CD4-positive, alpha-beta T cell (primary cell): ENCODE measurements at regions not wholly inside any gene's neighbourhood (a gene's known extent, or its start where the extent isn't known, plus 50 kb on each side); places are given as distances from the start of the nearest gene placed in this dataset.

Experiments used
- ATAC-seq: fragments of 200-7000 bp; cut with Tn5 transposase; one replicate; pipeline ENCODE4 v1.10.0; 2022; ENCODE audit warnings: mild to moderate bottlenecking; ENCODE audit not compliant: poor library complexity
- CTCF ChIA-PET: fragments of 350-600 bp; sonication (Branson Sonifier 250); formaldehyde crosslinking; loops from one replicate; lab custom pipeline; 2021; ENCODE audit warnings: antibody characterized with exemption, inconsistent platforms; lab: Charles Lee
- POLR2A ChIA-PET: fragments of 350-600 bp; sonication (Branson Sonifier 250); formaldehyde crosslinking; loops from one replicate; lab custom pipeline; 2021; ENCODE audit warnings: antibody characterized with exemption, inconsistent platforms; lab: Charles Lee
- DNase-seq, 14 experiments: peaks; one replicate each; pipeline ENCODE4 v3.0.0-alpha.2; 2013 to 2020; ENCODE audit warnings: mixed read lengths in 2 of 14
- H3K27ac ChIP-seq, 2 donors: one replicate each; pipeline versions ENCODE4 v1.5.1 to v1.7.0; 2013; ENCODE audit warnings: low read length in 2 of 2, low read depth in 1 of 2, mild to moderate bottlenecking in 1 of 2
- H3K27me3 ChIP-seq, 2 experiments: 1 replicate in 1 of 2; 2 replicates in 1 of 2; pipeline versions ENCODE4 v1.6.1 to v1.7.0; 2013; ENCODE audit warnings: low read length in 2 of 2, control low read depth in 1 of 2, mild to moderate bottlenecking in 1 of 2, moderate library complexity in 1 of 2; ENCODE audit not compliant: insufficient read depth in 2 of 2, control insufficient read depth in 1 of 2
- H3K36me3 ChIP-seq: one replicate; pipeline ENCODE4 v1.6.1; 2013; ENCODE audit warnings: low read length, control low read depth; ENCODE audit not compliant: insufficient read depth
- H3K4me1 ChIP-seq: one replicate; pipeline ENCODE4 v1.6.1; 2013; ENCODE audit warnings: low read length, control low read depth; ENCODE audit not compliant: insufficient read depth
- H3K4me3 ChIP-seq: one replicate; pipeline ENCODE4 v1.5.1; 2013; ENCODE audit warnings: mild to moderate bottlenecking, low read length, moderate library complexity
- H3K9me3 ChIP-seq, 2 experiments: 1 replicate in 1 of 2; 2 replicates in 1 of 2; pipeline versions ENCODE4 v1.6.1 to v1.7.0; 2013; ENCODE audit warnings: low read length in 2 of 2, mild to moderate bottlenecking in 2 of 2, control low read depth in 1 of 2, moderate library complexity in 1 of 2; ENCODE audit not compliant: control insufficient read depth in 1 of 2, insufficient read depth in 1 of 2
- H3K27ac Mint-ChIP-seq: one replicate; pipeline ENCODE4 v1.8.0; 2020; ENCODE audit warnings: mixed read lengths
- H3K27me3 Mint-ChIP-seq: one replicate; pipeline ENCODE4 v1.8.0; 2021; ENCODE audit warnings: mixed read lengths
- H3K36me3 Mint-ChIP-seq: one replicate; pipeline ENCODE4 v1.8.0; 2021; ENCODE audit warnings: low read depth, mixed read lengths
- H3K4me1 Mint-ChIP-seq: one replicate; pipeline ENCODE4 v1.8.0; 2021; ENCODE audit warnings: low read depth, mixed read lengths
- H3K4me3 Mint-ChIP-seq: one replicate; pipeline ENCODE4 v1.8.0; 2020; ENCODE audit warnings: mild to moderate bottlenecking, mixed read lengths
- H3K9me3 Mint-ChIP-seq: one replicate; pipeline ENCODE4 v1.8.0; 2020; ENCODE audit warnings: mixed read lengths
- intact Hi-C, 2 experiments: fragments of 100-400 bp; cut with DNase I in 1 of 2; cut with micrococcal nuclease in 1 of 2; formaldehyde crosslinking; loops; one replicate each; pipeline versions ENCODE4 v1.15.1 to v1.9.0; 2023 to 2025; cut with DNase I, micrococcal nuclease
- TF ChIP-seq, protein P1 (sequence below): fragments of 200-600 bp; IDR thresholded peaks from one replicate; pipeline ENCODE4 v1.8.0; 2022; ENCODE audit warnings: antibody characterized with exemption, mild to moderate bottlenecking

DNA sequence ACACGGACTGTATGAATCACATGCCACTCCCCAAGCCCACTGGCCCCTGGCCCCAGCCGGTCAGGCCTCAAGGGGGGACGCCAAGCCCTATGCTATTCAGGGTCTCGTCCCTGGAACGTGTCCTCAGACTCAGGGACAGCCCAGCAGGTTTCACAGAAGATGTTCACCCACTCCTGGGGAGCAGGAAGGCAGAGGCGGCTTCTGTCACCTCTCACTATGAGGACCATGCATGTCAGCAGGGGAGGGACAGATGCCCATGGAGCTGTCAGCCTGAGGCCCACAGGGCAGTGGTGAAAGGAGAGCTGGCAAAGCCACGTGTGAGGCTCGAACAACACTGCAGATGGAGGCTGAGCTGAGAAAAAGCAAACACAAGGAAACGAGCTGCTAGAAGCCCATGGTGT is 192.0 kb downstream of the SHANK2 start:
- peaks cover 45% of the 10 kb centered on the region for H3K27me3 Mint-ChIP-seq
- Histone ChIP-seq H3K9me3 (peaks cover 0 to 19% of the 10 kb centered on the region in 2 experiments), H3K27me3 (peaks cover 7 to 11% of the 10 kb centered on the region in 2 experiments), H3K4me1 (no peaks in the 10 kb centered on the region), H3K4me3 (no peak overlapping the region), H3K36me3 (no peaks in the 10 kb centered on the region), H3K27ac (no peak overlapping the region)
- DNase-seq (no peak), ATAC-seq (no peak)
- no peak overlapping the region for H3K4me3 Mint-ChIP-seq
- ChIA-PET CTCF (no interaction called here), POLR2A (no interaction called here)
- TF ChIP-seq, protein P1, sequence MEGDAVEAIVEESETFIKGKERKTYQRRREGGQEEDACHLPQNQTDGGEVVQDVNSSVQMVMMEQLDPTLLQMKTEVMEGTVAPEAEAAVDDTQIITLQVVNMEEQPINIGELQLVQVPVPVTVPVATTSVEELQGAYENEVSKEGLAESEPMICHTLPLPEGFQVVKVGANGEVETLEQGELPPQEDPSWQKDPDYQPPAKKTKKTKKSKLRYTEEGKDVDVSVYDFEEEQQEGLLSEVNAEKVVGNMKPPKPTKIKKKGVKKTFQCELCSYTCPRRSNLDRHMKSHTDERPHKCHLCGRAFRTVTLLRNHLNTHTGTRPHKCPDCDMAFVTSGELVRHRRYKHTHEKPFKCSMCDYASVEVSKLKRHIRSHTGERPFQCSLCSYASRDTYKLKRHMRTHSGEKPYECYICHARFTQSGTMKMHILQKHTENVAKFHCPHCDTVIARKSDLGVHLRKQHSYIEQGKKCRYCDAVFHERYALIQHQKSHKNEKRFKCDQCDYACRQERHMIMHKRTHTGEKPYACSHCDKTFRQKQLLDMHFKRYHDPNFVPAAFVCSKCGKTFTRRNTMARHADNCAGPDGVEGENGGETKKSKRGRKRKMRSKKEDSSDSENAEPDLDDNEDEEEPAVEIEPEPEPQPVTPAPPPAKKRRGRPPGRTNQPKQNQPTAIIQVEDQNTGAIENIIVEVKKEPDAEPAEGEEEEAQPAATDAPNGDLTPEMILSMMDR = no peak
- intact Hi-C loops = no loop called here
- H3K9me3 Mint-ChIP-seq = no peaks in the 10 kb centered on the region
- H3K36me3 Mint-ChIP-seq = no peaks in the 10 kb centered on the region
- H3K27ac Mint-ChIP-seq = no peak overlapping the region
- H3K4me1 Mint-ChIP-seq = no peaks in the 10 kb centered on the region

DNA sequence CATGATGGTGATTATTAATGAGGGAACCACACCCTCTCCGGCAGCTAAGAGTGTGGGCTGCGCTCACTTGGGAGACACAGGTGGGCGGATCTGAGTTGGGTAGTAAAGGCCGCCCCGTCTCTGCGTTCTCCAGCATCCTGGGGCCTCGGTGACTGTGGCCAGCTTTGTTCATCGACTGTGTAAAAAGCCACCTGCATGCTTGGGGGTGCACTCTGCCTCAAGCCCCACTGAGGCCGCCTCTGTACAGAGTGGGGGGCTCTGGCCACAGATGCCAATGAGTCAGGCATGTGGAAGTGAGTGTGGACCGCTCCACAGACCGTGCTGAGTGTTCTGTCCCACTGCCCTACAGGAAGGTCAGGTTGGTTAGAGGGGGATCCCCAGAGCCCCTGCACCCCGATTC is 192.7 kb downstream of the SHANK2 start:
- no peak for DNase-seq
- peaks cover 41% of the 10 kb centered on the region for H3K27me3 Mint-ChIP-seq
- CTCF ChIA-PET = no interaction called here
- no peaks in the 10 kb centered on the region for H3K4me1 ChIP-seq
- peaks cover 0 to 19% of the 10 kb centered on the region in 2 experiments for H3K9me3 ChIP-seq
- intact Hi-C loops = no loop called here
- POLR2A ChIA-PET = no interaction called here
- no peak overlapping the region for H3K4me3 Mint-ChIP-seq
- H3K4me1 Mint-ChIP-seq = no peaks in the 10 kb centered on the region
- H3K36me3 ChIP-seq = no peaks in the 10 kb centered on the region
- no peak overlapping the region for H3K27ac Mint-ChIP-seq
- no peak for ATAC-seq
- H3K4me3 ChIP-seq = no peak overlapping the region
- H3K27ac ChIP-seq = no peak overlapping the region
- no peaks in the 10 kb centered on the region for H3K36me3 Mint-ChIP-seq
- H3K27me3 ChIP-seq = peaks cover 7 to 8% of the 10 kb centered on the region in 2 experiments
- no peaks in the 10 kb centered on the region for H3K9me3 Mint-ChIP-seq
- TF ChIP-seq, protein P1 = no peak

DNA sequence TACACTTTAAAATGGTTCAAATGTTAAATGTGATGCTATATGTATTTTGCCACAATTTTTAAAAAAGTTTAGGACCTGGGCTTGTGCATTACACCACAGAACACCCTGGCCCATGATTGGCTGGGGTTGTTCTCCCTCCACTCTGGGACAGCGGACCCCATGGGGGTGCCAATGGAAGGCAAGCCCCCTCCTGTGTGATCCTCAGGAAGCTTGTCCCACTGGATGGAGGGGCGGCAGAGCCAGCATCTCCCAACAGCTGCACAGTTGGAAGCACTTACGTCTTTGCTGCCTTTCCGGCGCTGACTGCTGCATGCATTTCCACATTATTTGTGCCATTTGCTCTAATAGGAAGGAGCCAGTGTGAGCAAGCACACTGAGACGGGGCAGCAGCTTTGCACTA is 196.5 kb downstream of the SHANK2 start:
- no peaks in the 10 kb centered on the region for H3K36me3 Mint-ChIP-seq

More for the DNA sequence above, 196.5 kb downstream of the SHANK2 start:
- TF ChIP-seq, protein P1 = no peak
- no peaks in the 10 kb centered on the region for H3K4me1 Mint-ChIP-seq
- POLR2A ChIA-PET = no interaction called here
- no peak overlapping the region for H3K27ac ChIP-seq
- no peak overlapping the region for H3K27ac Mint-ChIP-seq
- no peak for ATAC-seq
- DNase-seq = no peak
- H3K9me3 ChIP-seq = peaks cover 0 to 12% of the 10 kb centered on the region in 2 experiments
- peaks cover 17% of the 10 kb centered on the region for H3K27me3 Mint-ChIP-seq
- CTCF ChIA-PET = no interaction called here
- peaks cover 0 to 4% of the 10 kb centered on the region in 2 experiments for H3K27me3 ChIP-seq
- no peaks in the 10 kb centered on the region for H3K4me1 ChIP-seq
- no peak overlapping the region for H3K4me3 ChIP-seq
- no peak overlapping the region for H3K4me3 Mint-ChIP-seq
- H3K36me3 ChIP-seq = no peaks in the 10 kb centered on the region
- H3K9me3 Mint-ChIP-seq = no peaks in the 10 kb centered on the region
- intact Hi-C loops = no loop called here
